ENCODE measurements at regions not wholly inside any gene's neighbourhood (a gene's known extent, or its start where the extent isn't known, plus 50 kb on each side); places are given as distances from the start of the nearest gene placed in this dataset.

- Histone ChIP-seq H3F3A (ENCODE audit: insufficient read depth, low read length, poor library complexity, severe bottlenecking) (peaks cover 2% of the 10 kb centered on the region), H3K9me3 (ENCODE audit: low read length) (no peaks in the 10 kb centered on the region), H3K9ac (ENCODE audit: low read length) (no peak overlapping the region), H3K4me2 (ENCODE audit: low read length) (no peak overlapping the region), H4K20me1 (ENCODE audit: insufficient read depth) (no peaks in the 10 kb centered on the region), H3K79me2 (replicated peaks; ENCODE audit: insufficient read depth, low read length) (no peaks in the 10 kb centered on the region), H3K9me2 (ENCODE audit: insufficient read depth, low read length) (no peaks in the 10 kb centered on the region), H3K27me3 (ENCODE audit: insufficient read depth, low read depth, low read length) (no peaks in the 10 kb centered on the region), H2AFZ (ENCODE audit: low read depth, low read length) (no peak overlapping the region), H3K36me3 (ENCODE audit: insufficient read depth, low read length) (no peaks in the 10 kb centered on the region), H3K27ac (ENCODE audit: low read length) (no peak overlapping the region), H3K4me3 (ENCODE audit: low read length) (no peak overlapping the region)
- TF ChIP-seq SMC3 (conservative IDR thresholded peaks at IDR 0.05; ENCODE audit: poor library complexity): no peak
- no peak for TF ChIP-seq MXI1 (conservative IDR thresholded peaks at IDR 0.05; ENCODE audit: poor library complexity, severe bottlenecking)
- TF ChIP-seq REST (IDR thresholded peaks at IDR 0.05; ENCODE audit: borderline replicate concordance): no peak
- no peak for TF ChIP-seq RAD21 (conservative IDR thresholded peaks at IDR 0.05)
- TF ChIP-seq POLR2AphosphoS5 (IDR thresholded peaks at IDR 0.05): no peak
- no peak for TF ChIP-seq EP300 (conservative IDR thresholded peaks at IDR 0.05; ENCODE audit: poor library complexity, severe bottlenecking)
- TF ChIP-seq CTCF (IDR thresholded peaks at IDR 0.05; ENCODE audit: poor library complexity, severe bottlenecking): no peak
- TF ChIP-seq EZH2 (IDR thresholded peaks at IDR 0.05; ENCODE audit: borderline replicate concordance, insufficient read depth, low read length, poor library complexity, severe bottlenecking): no peak
- no peak for TF ChIP-seq TAF1 (IDR thresholded peaks at IDR 0.05; ENCODE audit: low read depth)
Observed at GRCh38 chr4:141814499-141814898, 178.1 kb downstream of the IL15 start.

- Histone ChIP-seq H3K79me2 (replicated peaks; ENCODE audit: insufficient read depth, low read length) (no peaks in the 10 kb centered on the region), H3K9me3 (ENCODE audit: low read length) (no peaks in the 10 kb centered on the region), H3K36me3 (ENCODE audit: insufficient read depth, low read length) (no peaks in the 10 kb centered on the region), H3K4me2 (ENCODE audit: low read length) (no peak overlapping the region), H3K27me3 (ENCODE audit: insufficient read depth, low read depth, low read length) (no peaks in the 10 kb centered on the region), H4K20me1 (ENCODE audit: insufficient read depth) (no peaks in the 10 kb centered on the region), H3K4me3 (ENCODE audit: low read length) (no peak overlapping the region), H2AFZ (ENCODE audit: low read depth, low read length) (no peak overlapping the region), H3F3A (ENCODE audit: insufficient read depth, low read length, poor library complexity, severe bottlenecking) (no peaks in the 10 kb centered on the region), H3K27ac (ENCODE audit: low read length) (no peak overlapping the region), H3K9ac (ENCODE audit: low read length) (no peak overlapping the region), H3K9me2 (ENCODE audit: insufficient read depth, low read length) (no peaks in the 10 kb centered on the region)
- no peak for TF ChIP-seq EP300 (conservative IDR thresholded peaks at IDR 0.05; ENCODE audit: poor library complexity, severe bottlenecking)
- no peak for TF ChIP-seq CTCF (IDR thresholded peaks at IDR 0.05; ENCODE audit: poor library complexity, severe bottlenecking)
- TF ChIP-seq POLR2AphosphoS5 (IDR thresholded peaks at IDR 0.05): no peak
- TF ChIP-seq MXI1 (conservative IDR thresholded peaks at IDR 0.05; ENCODE audit: poor library complexity, severe bottlenecking): no peak
- no peak for TF ChIP-seq RAD21 (conservative IDR thresholded peaks at IDR 0.05)
- TF ChIP-seq SMC3 (conservative IDR thresholded peaks at IDR 0.05; ENCODE audit: poor library complexity): no peak
- no peak for TF ChIP-seq TAF1 (IDR thresholded peaks at IDR 0.05; ENCODE audit: low read depth)
- no peak for TF ChIP-seq EZH2 (IDR thresholded peaks at IDR 0.05; ENCODE audit: borderline replicate concordance, insufficient read depth, low read length, poor library complexity, severe bottlenecking)
- TF ChIP-seq REST (IDR thresholded peaks at IDR 0.05; ENCODE audit: borderline replicate concordance): no peak
Observed at GRCh38 chr4:141815646-141816045, 179.3 kb downstream of the IL15 start.

Measured in neural cell (in vitro differentiated cells).